GM23338 (cell line): ENCODE measurements at regions not wholly inside any gene's neighbourhood (a gene's known extent, or its start where the extent isn't known, plus 50 kb on each side); places are given as distances from the start of the nearest gene placed in this dataset.

ENCODE experiments used
- ATAC-seq: fragments of 200-7000 bp; cut with Tn5 transposase; 3 replicates; pipeline ENCODE4 v1.9.1; 2020
- DNase-seq: peaks from one replicate; pipeline ENCODE4 v3.0.0-alpha.2; 2015; ENCODE audit warnings: low spot score
- H2AFZ ChIP-seq: fragments of 200-600 bp; sonication (generic); 2 replicates; pipeline ENCODE4 v1.8.0; 2016; ENCODE audit warnings: antibody characterized with exemption, mild to moderate bottlenecking, moderate library complexity
- H3F3A ChIP-seq: fragments of 200-600 bp; sonication (generic); replicated peaks from 2 replicates; pipeline ENCODE4 v1.8.0; 2017; ENCODE audit warnings: antibody characterized with exemption, mixed run types, low read depth
- H3K27ac ChIP-seq: fragments of 200-600 bp; sonication (generic); 2 replicates; pipeline ENCODE4 v1.6.1; 2016; ENCODE audit warnings: low read depth
- H3K27me3 ChIP-seq: fragments of 200-600 bp; sonication (generic); 2 replicates; pipeline ENCODE4 v1.8.0; 2016; ENCODE audit warnings: mild to moderate bottlenecking, mixed run types, moderate library complexity; ENCODE audit not compliant: insufficient read depth
- H3K36me3 ChIP-seq: fragments of 200-600 bp; sonication (generic); 2 replicates; pipeline ENCODE4 v1.8.0; 2016; ENCODE audit warnings: mild to moderate bottlenecking; ENCODE audit not compliant: insufficient read depth
- H3K4me1 ChIP-seq: fragments of 200-600 bp; sonication (generic); 2 replicates; pipeline ENCODE4 v1.8.0; 2016; ENCODE audit warnings: mild to moderate bottlenecking, moderate library complexity; ENCODE audit not compliant: insufficient read depth
- H3K4me2 ChIP-seq: fragments of 200-600 bp; sonication (generic); 2 replicates; pipeline ENCODE4 v1.7.1; 2017; ENCODE audit warnings: mixed run types
- H3K4me3 ChIP-seq: fragments of 200-600 bp; sonication (generic); 2 replicates; pipeline ENCODE4 v1.6.1; 2016; ENCODE audit warnings: mixed run types
- H3K79me2 ChIP-seq: fragments of 200-600 bp; sonication (generic); replicated peaks from 2 replicates; pipeline ENCODE4 v1.8.0; 2017; ENCODE audit warnings: mild to moderate bottlenecking; ENCODE audit not compliant: insufficient read depth
- H3K9me2 ChIP-seq: fragments of 200-600 bp; sonication (generic); 2 replicates; pipeline ENCODE4 v1.8.0; 2017; ENCODE audit not compliant: insufficient read depth
- H4K20me1 ChIP-seq: fragments of 200-600 bp; sonication (generic); replicated peaks from 2 replicates; pipeline ENCODE4 v1.8.0; 2017; ENCODE audit warnings: mild to moderate bottlenecking; ENCODE audit not compliant: insufficient read depth
- H3K27ac Mint-ChIP-seq: 2 replicates; pipeline ENCODE4 v1.8.0; 2020; ENCODE audit warnings: inconsistent platforms, mild to moderate bottlenecking, moderate library complexity, mixed read lengths
- H3K27me3 Mint-ChIP-seq: 3 replicates; pipeline ENCODE4 v1.8.0; 2022; ENCODE audit warnings: low read depth, mild to moderate bottlenecking, moderate library complexity, mixed read lengths, inconsistent platforms; ENCODE audit not compliant: insufficient read depth, poor library complexity
- H3K36me3 Mint-ChIP-seq: 3 replicates; pipeline ENCODE4 v1.8.0; 2021; ENCODE audit warnings: low read depth, mild to moderate bottlenecking, inconsistent platforms, moderate library complexity, mixed read lengths
- H3K4me1 Mint-ChIP-seq: 3 replicates; pipeline ENCODE4 v1.8.0; 2020; ENCODE audit warnings: mild to moderate bottlenecking, inconsistent platforms, mixed read lengths
- H3K4me3 Mint-ChIP-seq: 3 replicates; pipeline ENCODE4 v1.8.0; 2021; ENCODE audit warnings: moderate library complexity, mild to moderate bottlenecking, inconsistent platforms, mixed read lengths
- H3K9me3 Mint-ChIP-seq: 3 replicates; pipeline ENCODE4 v1.8.0; 2020; ENCODE audit warnings: moderate library complexity, mild to moderate bottlenecking, inconsistent platforms, mixed read lengths
- CREB1 ChIP-seq: fragments of 250-450 bp; sonication (Bioruptor Pico); IDR thresholded peaks from 2 replicates; pipeline ENCODE4 v1.5.0; 2020; ENCODE audit warnings: low read depth, mild to moderate bottlenecking, moderate library complexity
- EZH2 ChIP-seq: fragments of 200-600 bp; sonication (generic); IDR thresholded peaks from one replicate; pipeline ENCODE4 v1.8.0; 2017; ENCODE audit warnings: antibody characterized with exemption, mild to moderate bottlenecking, low read depth; ENCODE audit not compliant: unreplicated experiment
- POLR2AphosphoS5 ChIP-seq: IDR thresholded peaks from 2 replicates; pipeline ENCODE4 v1.6.1; 2016; ENCODE audit warnings: antibody characterized with exemption, low read depth
- REST ChIP-seq: IDR thresholded peaks from one replicate; pipeline ENCODE4 v1.6.1; 2018; ENCODE audit warnings: antibody characterized with exemption; ENCODE audit not compliant: unreplicated experiment
- STAT1 ChIP-seq: IDR thresholded peaks from one replicate; pipeline ENCODE4 v1.6.1; 2016; ENCODE audit warnings: antibody characterized with exemption; ENCODE audit not compliant: unreplicated experiment
- ZNF331 ChIP-seq: fragments of 250-450 bp; sonication (Bioruptor Pico); IDR thresholded peaks from 2 replicates; pipeline ENCODE4 v1.5.0; 2020; ENCODE audit warnings: low read depth, mild to moderate bottlenecking, moderate library complexity
- ZNF462 ChIP-seq: fragments of 250-450 bp; sonication (Bioruptor Pico); IDR thresholded peaks from 2 replicates; pipeline ENCODE4 v1.5.0; 2020; ENCODE audit warnings: mild to moderate bottlenecking, moderate library complexity

GRCh38 chr1:58905628-58906221 is 121.9 kb upstream of the JUN start:
- H3K4me1 ChIP-seq: 0 out of 2 replicates have a peak, but pooled peaks cover 4% of the 10 kb centered on the region
- H3K79me2 ChIP-seq: no peaks in the 10 kb centered on the region
- H3K27me3 Mint-ChIP-seq: peaks cover 3% of the 10 kb centered on the region
- no peaks in the 10 kb centered on the region for H3F3A ChIP-seq
- H3K36me3 ChIP-seq: no peaks in the 10 kb centered on the region
- DNase-seq (no peak), ATAC-seq (no peak)
- H2AFZ ChIP-seq: peak overlapping the region; percentile 43; the same call in 1 of the 2 replicates
- H3K4me3 Mint-ChIP-seq: no peak overlapping the region
- peaks cover 12% of the 10 kb centered on the region; the same call in 2 of the 3 replicates for H3K4me1 Mint-ChIP-seq
- H3K9me3 Mint-ChIP-seq: no peaks in the 10 kb centered on the region
- no peaks in the 10 kb centered on the region for H3K36me3 Mint-ChIP-seq
- H3K4me2 ChIP-seq: no peak overlapping the region
- H3K9me2 ChIP-seq: no peaks in the 10 kb centered on the region
- no peaks in the 10 kb centered on the region for H4K20me1 ChIP-seq
- H3K27ac ChIP-seq: no peak overlapping the region
- H3K4me3 ChIP-seq: no peak overlapping the region
- no peak overlapping the region for H3K27ac Mint-ChIP-seq
- no peak for TF ChIP-seq REST
- H3K27me3 ChIP-seq: peaks cover 8% of the 10 kb centered on the region; the same call in 1 of the 2 replicates

GRCh38 chr1:58907398-58907797 is 123.6 kb upstream of the JUN start:
- H3K4me2 ChIP-seq: no peak overlapping the region
- peaks cover 6% of the 10 kb centered on the region; the same call in 1 of the 2 replicates for H3K27me3 ChIP-seq
- Mint-ChIP-seq H3K36me3 (no peaks in the 10 kb centered on the region), H3K27ac (no peak overlapping the region), H3K27me3 (no peaks in the 10 kb centered on the region), H3K4me1 (peaks cover 13% of the 10 kb centered on the region; the same call in 2 of the 3 replicates), H3K9me3 (no peaks in the 10 kb centered on the region), H3K4me3 (no peak overlapping the region)
- TF ChIP-seq STAT1 (no peak), ZNF462 (CRISPR knock-in tag) (no peak), ZNF331 (CRISPR knock-in tag) (no peak), POLR2AphosphoS5 (no peak), EZH2 (no peak), CREB1 (CRISPR knock-in tag) (no peak)
- ATAC-seq (no peak), DNase-seq (no peak)
- H3K4me1 ChIP-seq: 0 out of 2 replicates have a peak, but pooled peaks cover 4% of the 10 kb centered on the region
- no peaks in the 10 kb centered on the region for H3F3A ChIP-seq
- no peaks in the 10 kb centered on the region for H3K9me2 ChIP-seq
- no peaks in the 10 kb centered on the region for H4K20me1 ChIP-seq
- no peak overlapping the region for H3K4me3 ChIP-seq
- H3K36me3 ChIP-seq: no peaks in the 10 kb centered on the region
- H3K79me2 ChIP-seq: no peaks in the 10 kb centered on the region
- 0 out of 2 replicates have a peak overlapping the region, but pooled peaks have one; percentile 11 for H2AFZ ChIP-seq
- H3K27ac ChIP-seq: no peak overlapping the region
